ENCODE measurements at regions not wholly inside any gene's neighbourhood (a gene's known extent, or its start where the extent isn't known, plus 50 kb on each side); places are given as distances from the start of the nearest gene placed in this dataset.
A peak's percentile ranks its signal among the peaks of the same experiment; 100 is the strongest.
"Not testable (repeated sequence)": the region's sequence is repeated elsewhere in the genome, so short reads cannot be mapped to it uniquely, and the experiment has no call there.

DNA sequence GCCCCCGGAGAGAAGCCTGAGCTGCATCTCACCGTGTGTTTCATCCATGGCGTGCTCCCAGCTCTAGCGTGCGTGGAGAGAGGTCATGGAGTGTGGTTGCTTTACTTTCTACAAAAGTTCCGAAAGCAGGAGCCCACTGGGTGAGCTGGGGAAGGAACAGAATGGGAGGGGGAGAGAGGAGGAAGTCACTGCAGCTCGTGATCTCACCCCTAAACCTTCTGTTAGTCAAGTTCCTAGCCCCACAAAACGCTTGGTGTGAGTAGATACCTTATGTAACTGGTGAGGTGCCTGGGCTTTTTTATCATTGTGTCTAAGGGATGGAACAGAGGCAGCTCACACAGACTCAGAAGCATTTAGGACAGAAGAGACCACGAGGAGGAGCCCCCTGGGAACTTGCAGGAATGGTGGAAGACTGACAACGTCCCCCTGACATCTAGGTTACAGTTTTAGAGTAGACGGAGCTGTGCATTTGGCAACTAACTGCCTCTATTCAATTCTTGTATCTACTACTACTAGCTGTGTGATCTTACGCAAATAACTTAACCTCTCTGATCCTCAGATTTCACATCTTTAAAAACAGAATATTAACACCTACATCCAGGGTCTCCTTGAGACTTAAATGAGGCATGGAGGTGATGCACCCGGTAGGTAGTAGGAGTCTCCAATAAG lies 123.3 kb downstream of the ARL4C start:
- H3K36me3 Mint-ChIP-seq: peaks cover 4% of the 10 kb centered on the region

GRCh38 chr2:234373060-234373459 lies 123.8 kb downstream of the ARL4C start:
- H3K4me1 Mint-ChIP-seq: peaks cover 73% of the 10 kb centered on the region
- peaks cover 4% of the 10 kb centered on the region for H3K36me3 Mint-ChIP-seq
- DNase-seq: no peak
- no peaks in the 10 kb centered on the region for H3K27me3 Mint-ChIP-seq
- peak overlapping the region; percentile 52 for H3K4me3 Mint-ChIP-seq
- peaks cover 2% of the 10 kb centered on the region for H3K9me3 Mint-ChIP-seq
- H3K27ac Mint-ChIP-seq: peak overlapping the region; percentile 93

More for the DNA sequence above, 123.3 kb downstream of the ARL4C start:
- Mint-ChIP-seq H3K4me3 (peak overlapping the region; percentile 52), H3K27ac (peak overlapping the region; percentile 93), H3K9me3 (peaks cover 2% of the 10 kb centered on the region), H3K4me1 (peaks cover 68% of the 10 kb centered on the region), H3K27me3 (no peaks in the 10 kb centered on the region)
- DNase-seq: peak; percentile 13

GRCh38 chr2:234372506-234372905 lies 124.4 kb downstream of the ARL4C start:
- H3K27me3 Mint-ChIP-seq: no peaks in the 10 kb centered on the region
- peaks cover 2% of the 10 kb centered on the region for H3K9me3 Mint-ChIP-seq
- peaks cover 4% of the 10 kb centered on the region for H3K36me3 Mint-ChIP-seq
- DNase-seq: no peak
- H3K4me1 Mint-ChIP-seq: peaks cover 79% of the 10 kb centered on the region
- H3K27ac Mint-ChIP-seq: peak overlapping the region; percentile 93
- H3K4me3 Mint-ChIP-seq: peak overlapping the region; percentile 40

GRCh38 chr2:234368861-234369261 lies 128.0 kb downstream of the ARL4C start:
- H3K4me1 Mint-ChIP-seq: peaks cover 75% of the 10 kb centered on the region
- peak overlapping the region; percentile 6 for H3K4me3 Mint-ChIP-seq

GRCh38 chr2:234366891-234367290 lies 130.0 kb downstream of the ARL4C start:
- DNase-seq: no peak
- Mint-ChIP-seq H3K4me1 (peaks cover 59% of the 10 kb centered on the region), H3K27me3 (no peaks in the 10 kb centered on the region), H3K36me3 (no peaks in the 10 kb centered on the region), H3K9me3 (no peaks in the 10 kb centered on the region), H3K27ac (no peak overlapping the region), H3K4me3 (no peak overlapping the region)

More at GRCh38 chr2:234368861-234369261, 128.0 kb downstream of the ARL4C start:
- H3K27me3 Mint-ChIP-seq: no peaks in the 10 kb centered on the region
- H3K36me3 Mint-ChIP-seq: peaks cover 4% of the 10 kb centered on the region
- peak; percentile 58 for DNase-seq
- H3K9me3 Mint-ChIP-seq: peaks cover 2% of the 10 kb centered on the region
- H3K27ac Mint-ChIP-seq: peak overlapping the region; percentile 70

DNA sequence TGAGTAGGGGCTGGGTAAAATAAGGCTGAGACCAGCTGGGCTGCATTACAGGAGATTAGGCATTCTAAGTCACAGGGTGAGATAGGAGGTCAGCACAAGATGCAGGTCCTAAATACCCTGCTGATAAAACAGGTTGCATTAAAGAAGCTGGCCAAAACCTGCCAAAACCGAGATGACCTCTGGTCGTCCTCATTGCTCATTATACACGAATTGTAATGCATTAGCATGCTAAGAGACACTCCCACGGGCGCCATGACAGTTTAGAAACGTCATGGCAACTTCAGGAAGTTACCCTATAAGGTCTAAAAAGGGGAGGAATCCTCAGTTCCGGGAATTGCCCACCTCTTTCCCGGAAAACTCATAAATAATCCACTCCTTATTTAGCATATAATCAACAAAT lies 132.2 kb downstream of the ARL4C start:
- H3K27ac Mint-ChIP-seq: no peak overlapping the region
- H3K36me3 Mint-ChIP-seq: no peaks in the 10 kb centered on the region
- peaks cover 41% of the 10 kb centered on the region for H3K4me1 Mint-ChIP-seq
- no peak for DNase-seq
- peaks cover 2% of the 10 kb centered on the region for H3K9me3 Mint-ChIP-seq
- H3K27me3 Mint-ChIP-seq: no peaks in the 10 kb centered on the region
- no peak overlapping the region for H3K4me3 Mint-ChIP-seq

- Mint-ChIP-seq H3K4me3 (no peak overlapping the region), H3K9me3 (peaks cover 8% of the 10 kb centered on the region), H3K36me3 (no peaks in the 10 kb centered on the region)
Observed at GRCh38 chr2:234363647-234364294, 133.1 kb downstream of the ARL4C start.

DNA sequence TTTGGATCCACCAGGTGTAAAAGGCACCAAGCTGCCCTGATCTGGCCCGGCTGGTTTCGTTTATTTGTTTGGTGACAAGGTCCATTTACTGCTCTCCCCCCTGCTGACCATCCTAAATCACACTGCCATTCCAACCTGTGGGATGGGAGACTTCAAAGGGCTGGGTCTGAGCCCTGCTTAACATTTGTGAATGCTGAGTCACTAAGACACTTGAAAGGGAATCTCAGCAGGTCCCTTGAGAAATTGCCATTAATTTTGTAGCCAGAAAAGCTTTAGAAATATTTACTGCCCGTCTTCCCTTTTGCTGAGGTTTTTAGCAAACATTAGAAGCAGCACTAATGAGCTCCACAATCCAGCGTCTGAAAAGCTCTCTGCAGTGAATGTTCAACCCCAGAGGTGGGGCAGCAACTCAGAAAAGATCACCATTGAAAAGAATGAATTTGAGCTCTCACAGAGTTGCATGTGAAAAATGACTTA lies 133.8 kb downstream of the ARL4C start:
- no peak overlapping the region for H3K27ac Mint-ChIP-seq
- H3K36me3 Mint-ChIP-seq: no peaks in the 10 kb centered on the region
- no peak for DNase-seq
- H3K4me3 Mint-ChIP-seq: no peak overlapping the region
- H3K4me1 Mint-ChIP-seq: peaks cover 26% of the 10 kb centered on the region
- peaks cover 11% of the 10 kb centered on the region for H3K9me3 Mint-ChIP-seq
- no peaks in the 10 kb centered on the region for H3K27me3 Mint-ChIP-seq

More at GRCh38 chr2:234363647-234364294, 133.1 kb downstream of the ARL4C start:
- Mint-ChIP-seq H3K4me1 (peaks cover 33% of the 10 kb centered on the region), H3K27me3 (no peaks in the 10 kb centered on the region), H3K27ac (no peak overlapping the region)
- DNase-seq: no peak

- not testable (repeated sequence) for H3K4me3 Mint-ChIP-seq, DNase-seq, H3K27me3 Mint-ChIP-seq, H3K36me3 Mint-ChIP-seq, H3K27ac Mint-ChIP-seq
- H3K9me3 Mint-ChIP-seq: peaks cover 11% of the 10 kb centered on the region
- peaks cover 15% of the 10 kb centered on the region for H3K4me1 Mint-ChIP-seq
Observed at GRCh38 chr2:234360313-234360975, 136.4 kb downstream of the ARL4C start.

GRCh38 chr2:234357666-234358065 lies 139.2 kb downstream of the ARL4C start:
- H3K27me3 Mint-ChIP-seq: no peaks in the 10 kb centered on the region
- H3K27ac Mint-ChIP-seq: no peak overlapping the region
- peaks cover 17% of the 10 kb centered on the region for H3K4me1 Mint-ChIP-seq
- peaks cover 20% of the 10 kb centered on the region for H3K9me3 Mint-ChIP-seq
- no peak overlapping the region for H3K4me3 Mint-ChIP-seq
- H3K36me3 Mint-ChIP-seq: no peaks in the 10 kb centered on the region
- no peak for DNase-seq

DNA sequence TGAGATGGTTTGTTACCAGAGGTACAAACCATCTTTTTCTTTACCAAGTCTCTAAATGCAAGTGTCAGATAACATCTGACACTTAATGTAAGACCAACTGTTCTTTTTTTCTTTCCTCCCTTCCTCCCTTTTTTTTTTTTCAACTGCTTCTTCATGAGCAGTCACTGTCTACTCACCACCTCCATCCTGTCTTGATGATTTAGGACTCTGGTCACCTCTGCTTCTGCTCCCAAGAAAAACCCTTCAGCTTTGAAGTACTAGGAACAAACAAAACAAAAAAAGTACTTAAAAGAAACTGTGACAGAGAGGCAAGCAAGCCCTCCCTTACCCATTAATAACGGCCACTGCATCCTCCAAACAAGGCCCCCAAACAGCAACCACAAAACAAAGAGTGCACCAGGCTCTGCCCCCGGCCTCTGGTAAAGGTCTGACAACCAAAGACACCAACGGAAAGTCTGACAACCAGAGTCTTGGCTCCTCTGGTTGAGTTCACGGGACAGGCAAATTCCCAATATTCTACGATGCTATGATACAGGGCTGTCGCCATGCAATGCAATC lies 141.0 kb downstream of the ARL4C start:
- H3K4me1 Mint-ChIP-seq: peaks cover 14% of the 10 kb centered on the region
- no peak overlapping the region for H3K4me3 Mint-ChIP-seq
- no peaks in the 10 kb centered on the region for H3K27me3 Mint-ChIP-seq
- peak overlapping the region; percentile 55 for H3K27ac Mint-ChIP-seq
- H3K36me3 Mint-ChIP-seq: no peaks in the 10 kb centered on the region
- DNase-seq: no peak
- peaks cover 25% of the 10 kb centered on the region for H3K9me3 Mint-ChIP-seq

DNA sequence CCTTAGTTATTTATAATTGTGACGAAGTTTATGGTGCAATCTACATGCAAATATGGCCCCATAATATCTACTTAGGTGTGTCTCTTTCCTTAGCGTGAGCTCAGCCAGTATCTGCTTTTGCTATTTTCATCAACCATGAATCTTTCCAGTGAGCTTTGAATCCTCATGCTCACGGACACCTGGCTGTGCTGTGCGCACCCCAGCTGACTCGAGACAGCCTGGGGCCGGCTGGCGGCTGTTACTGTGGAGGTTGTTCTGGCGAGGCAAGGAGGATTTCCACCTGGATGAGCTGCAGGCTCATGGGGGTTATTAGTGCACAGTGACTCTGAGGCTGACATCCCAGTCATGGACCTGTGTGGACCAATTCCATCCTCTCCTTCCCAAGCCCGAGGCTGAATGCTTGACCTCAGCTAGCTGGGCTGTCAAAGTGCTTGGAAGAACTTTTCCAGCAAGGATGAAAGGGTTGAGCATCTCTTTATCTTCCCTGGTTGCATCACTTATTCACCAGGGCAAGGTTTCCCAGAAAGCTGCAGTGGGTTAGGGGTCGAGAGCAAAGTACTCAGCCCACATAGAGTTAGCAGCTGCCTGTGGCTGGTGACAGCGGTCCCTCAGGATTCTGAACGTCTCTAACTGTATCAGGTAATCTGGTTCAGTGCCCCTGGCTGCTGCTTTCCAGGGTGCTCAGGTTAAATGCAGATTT lies 141.7 kb downstream of the ARL4C start:
- peaks cover 25% of the 10 kb centered on the region for H3K9me3 Mint-ChIP-seq
- peaks cover 14% of the 10 kb centered on the region for H3K4me1 Mint-ChIP-seq
- H3K27me3 Mint-ChIP-seq: no peaks in the 10 kb centered on the region
- H3K27ac Mint-ChIP-seq: no peak overlapping the region
- no peaks in the 10 kb centered on the region for H3K36me3 Mint-ChIP-seq
- DNase-seq: no peak
- no peak overlapping the region for H3K4me3 Mint-ChIP-seq

GRCh38 chr2:234352270-234352669 lies 144.6 kb downstream of the ARL4C start:
- Mint-ChIP-seq H3K36me3 (peaks cover 1% of the 10 kb centered on the region), H3K4me1 (peaks cover 20% of the 10 kb centered on the region), H3K27ac (no peak overlapping the region), H3K9me3 (peaks cover 14% of the 10 kb centered on the region), H3K27me3 (no peaks in the 10 kb centered on the region), H3K4me3 (no peak overlapping the region)
- no peak for DNase-seq

DNA sequence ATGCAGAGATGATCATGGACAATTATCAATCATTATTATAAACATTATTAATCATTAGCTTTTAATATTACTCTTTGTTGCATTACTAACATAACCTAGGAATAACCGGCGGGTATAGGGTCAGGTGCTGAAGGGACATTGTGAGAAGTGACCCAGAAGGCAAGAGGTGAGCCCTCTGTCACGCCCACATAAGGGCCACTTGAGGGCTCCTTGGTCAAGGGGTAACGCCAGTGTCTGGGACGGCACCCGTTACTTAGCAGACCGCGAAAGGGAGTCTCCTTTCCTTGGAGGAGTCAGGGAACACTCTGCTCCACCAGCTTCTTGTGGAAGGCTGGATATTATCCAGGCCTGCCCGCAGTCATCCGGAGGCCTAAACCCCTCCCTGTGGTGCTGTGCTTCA lies 145.0 kb downstream of the ARL4C start:
- not testable (repeated sequence) for H3K27me3 Mint-ChIP-seq, H3K27ac Mint-ChIP-seq, H3K36me3 Mint-ChIP-seq, H3K4me3 Mint-ChIP-seq, DNase-seq
- Mint-ChIP-seq H3K4me1 (peaks cover 20% of the 10 kb centered on the region), H3K9me3 (peaks cover 14% of the 10 kb centered on the region)

GRCh38 chr2:234348081-234348480 lies 148.8 kb downstream of the ARL4C start:
- DNase-seq: no peak
- no peak overlapping the region for H3K27ac Mint-ChIP-seq
- no peaks in the 10 kb centered on the region for H3K27me3 Mint-ChIP-seq
- peaks cover 1% of the 10 kb centered on the region for H3K36me3 Mint-ChIP-seq
- H3K4me1 Mint-ChIP-seq: peaks cover 11% of the 10 kb centered on the region
- no peak overlapping the region for H3K4me3 Mint-ChIP-seq
- H3K9me3 Mint-ChIP-seq: peaks cover 7% of the 10 kb centered on the region

All from activated naive CD8-positive, alpha-beta T cell treated with anti-CD3 and anti-CD28 coated beads for 36 hours (primary cell).